ENCODE measurements at regions not wholly inside any gene's neighbourhood (a gene's known extent, or its start where the extent isn't known, plus 50 kb on each side); places are given as distances from the start of the nearest gene placed in this dataset.
A peak's percentile ranks its signal among the peaks of the same experiment; 100 is the strongest.

GRCh38 chr13:109389892-109390345, 396.5 kb downstream of the IRS2 start:
- DNase-seq: no peak

GRCh38 chr13:109389456-109389855, 396.9 kb downstream of the IRS2 start:
- no peak for DNase-seq

- no peak for DNase-seq
Observed at GRCh38 chr13:109387471-109387870, 398.9 kb downstream of the IRS2 start.

- DNase-seq: no peak
Observed at GRCh38 chr13:109385242-109385560, 401.2 kb downstream of the IRS2 start.

- no peak for DNase-seq
Observed at GRCh38 chr13:109384491-109385241, 401.7 kb downstream of the IRS2 start.

GRCh38 chr13:109383683-109384082, 402.7 kb downstream of the IRS2 start:
- DNase-seq: no peak

GRCh38 chr13:109381546-109382180, 404.7 kb downstream of the IRS2 start:
- DNase-seq: no peak

DNA sequence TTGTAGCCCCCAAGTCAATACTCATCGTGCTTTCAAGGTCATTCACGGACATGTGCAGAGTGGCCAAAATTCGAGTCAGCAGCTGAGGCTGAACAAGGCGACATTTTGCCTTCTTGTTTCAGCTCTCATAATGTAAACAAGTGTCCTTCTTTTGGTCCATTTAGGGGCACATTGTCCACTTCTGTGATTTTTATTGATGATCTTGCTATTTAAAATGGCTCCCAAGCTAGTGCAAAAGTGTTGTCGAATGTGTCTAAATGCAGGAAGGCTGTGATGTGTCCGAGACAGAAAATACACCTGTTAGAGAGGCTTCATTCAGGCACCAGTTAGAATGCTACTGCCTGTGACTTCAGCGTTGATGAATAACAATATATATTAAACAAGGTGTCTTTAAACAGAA, 405.9 kb downstream of the IRS2 start:
- DNase-seq: no peak

- DNase-seq: no peak
Observed at GRCh38 chr13:109379930-109380329, 406.5 kb downstream of the IRS2 start.

GRCh38 chr13:109376936-109377335, 409.4 kb downstream of the IRS2 start:
- DNase-seq: no peak

DNA sequence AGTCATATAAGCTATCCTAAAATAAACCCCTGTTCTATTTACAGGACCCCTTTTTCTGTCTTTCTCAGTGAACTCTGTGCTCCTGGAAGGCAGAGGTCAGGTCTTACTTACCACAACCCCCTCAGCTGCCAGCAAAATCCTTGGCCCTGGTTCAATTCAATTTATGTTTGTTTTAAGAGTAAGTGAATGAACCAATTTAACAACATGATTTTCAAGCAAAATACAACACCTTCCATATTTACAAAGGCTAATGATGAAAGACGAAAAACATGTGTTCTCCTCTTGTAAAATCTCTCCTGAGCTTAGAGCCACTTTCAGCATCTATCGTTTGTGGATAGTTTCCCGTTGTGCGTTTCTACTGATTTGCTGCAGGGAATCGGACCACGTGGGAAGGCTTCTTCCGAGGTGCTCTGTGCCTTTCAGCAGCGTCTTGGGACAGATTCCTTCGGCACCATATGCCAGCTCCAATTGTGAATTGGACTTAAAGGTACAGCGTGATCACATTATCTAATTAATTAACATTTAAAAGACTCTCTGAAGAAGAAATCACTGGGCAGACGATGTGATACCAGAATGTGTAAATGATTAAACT, 411.7 kb downstream of the IRS2 start:
- no peak for DNase-seq

- DNase-seq: no peak
Observed at GRCh38 chr13:109372666-109373065, 413.7 kb downstream of the IRS2 start.

DNA sequence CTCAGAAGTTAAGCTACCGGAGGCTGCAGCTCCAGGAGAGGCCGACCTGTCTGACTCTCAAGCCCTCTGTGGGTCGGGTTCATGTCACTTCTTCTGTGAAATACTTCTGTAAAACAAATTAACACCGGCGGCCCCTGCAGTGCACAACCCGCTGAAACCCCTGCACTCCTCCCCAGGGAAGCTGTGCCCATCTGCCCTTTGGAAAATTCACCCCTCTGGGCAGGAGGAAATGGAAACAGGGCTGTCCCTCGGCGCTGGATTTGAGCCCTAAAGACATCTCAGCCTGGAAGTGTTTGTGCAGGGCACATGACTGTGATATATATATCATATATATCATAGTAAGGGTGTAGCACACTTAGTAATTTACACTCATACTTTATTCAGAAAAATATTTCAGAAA, 415.3 kb downstream of the IRS2 start:
- no peak for DNase-seq

DNA sequence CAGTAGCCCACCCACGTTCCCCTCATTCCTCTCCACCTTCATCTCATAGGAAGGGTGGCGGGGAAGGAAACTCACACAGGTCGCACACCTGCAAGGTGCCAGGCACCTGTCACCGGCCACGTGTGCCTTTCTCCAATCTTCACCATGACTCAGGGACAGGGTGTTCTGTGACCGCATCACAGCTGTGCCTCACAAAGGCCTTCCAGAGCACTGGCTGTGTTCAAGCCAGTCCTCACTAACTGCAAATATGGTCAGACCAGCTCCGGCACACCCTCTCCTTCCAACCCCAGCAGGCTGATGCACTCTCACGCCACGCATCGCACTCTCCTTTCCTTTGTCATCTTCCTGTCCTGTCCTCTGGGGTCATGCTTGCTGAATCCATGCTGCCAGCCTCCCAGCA, 415.9 kb downstream of the IRS2 start:
- DNase-seq: no peak

DNA sequence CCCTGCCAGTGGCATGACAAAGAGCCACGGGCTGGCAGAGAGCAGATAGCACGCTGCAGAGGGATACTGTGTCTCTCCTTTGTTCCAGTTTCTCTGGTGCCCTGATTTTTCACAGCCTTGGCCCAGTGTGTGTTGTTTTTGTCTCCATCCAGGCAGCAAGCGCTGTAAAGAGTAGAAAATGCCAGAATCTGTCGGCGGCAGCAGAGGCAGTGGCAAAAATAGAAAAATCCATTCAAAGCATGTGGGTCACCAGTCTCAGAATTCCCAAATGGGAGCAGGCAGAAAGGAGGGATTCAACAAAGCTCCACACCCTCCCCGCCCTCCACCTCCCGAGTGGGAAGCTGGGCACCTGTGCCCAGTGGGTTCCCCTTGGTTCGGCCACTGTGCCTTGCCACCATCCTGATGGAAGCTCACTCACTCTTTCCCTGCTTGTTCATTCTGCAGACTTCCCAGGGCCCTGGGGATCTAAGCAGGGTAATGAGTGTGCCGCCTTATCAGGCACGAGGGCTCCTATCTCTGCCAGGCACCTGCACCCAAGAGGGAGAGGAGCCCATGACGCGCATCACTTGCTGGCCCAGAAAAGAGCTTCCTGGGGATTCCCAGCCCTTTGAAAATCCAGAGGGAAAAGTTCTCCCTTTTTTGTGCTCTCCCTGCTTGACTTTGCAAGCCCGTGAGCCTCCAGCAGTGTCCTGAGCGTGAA, 416.9 kb downstream of the IRS2 start:
- DNase-seq: no peak

GRCh38 chr13:109368230-109368629, 418.2 kb downstream of the IRS2 start:
- no peak for DNase-seq

DNA sequence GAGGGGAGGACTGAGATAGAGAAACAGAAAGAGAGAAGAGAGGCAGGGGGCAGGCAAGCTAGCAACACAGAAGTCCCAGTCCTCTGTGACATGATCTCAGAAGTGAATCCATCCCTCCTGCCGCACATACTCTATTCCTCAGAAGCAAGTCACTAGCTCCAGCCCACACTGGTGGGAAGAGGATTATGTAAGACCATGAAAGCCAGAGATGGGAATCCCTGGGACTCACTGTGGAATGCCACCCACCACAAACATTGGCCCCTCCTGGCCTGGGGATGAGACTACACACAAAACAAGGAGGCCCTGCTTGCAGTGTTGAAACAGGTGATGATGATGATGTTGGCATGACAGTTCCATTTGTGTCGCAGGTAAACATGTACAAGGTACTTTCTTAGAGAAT, 419.9 kb downstream of the IRS2 start:
- DNase-seq: no peak

DNA sequence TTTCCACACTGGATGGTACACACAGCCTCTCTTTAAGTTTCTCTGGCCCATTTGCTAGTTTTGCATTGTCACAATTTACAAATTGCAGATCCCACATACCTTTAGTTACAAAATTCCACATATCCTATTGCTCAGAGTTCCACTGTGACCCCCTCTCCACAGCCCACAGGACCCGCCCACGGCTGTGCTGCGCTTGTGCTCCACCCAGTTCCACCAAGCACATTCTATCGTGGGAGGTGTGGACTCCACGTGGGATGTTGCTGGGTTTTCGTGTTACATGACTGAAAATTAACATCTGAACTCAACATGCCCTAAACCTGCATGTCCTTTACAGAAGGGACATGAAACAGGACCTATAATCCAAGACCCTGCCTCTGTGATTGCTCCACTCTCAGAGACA, 423.0 kb downstream of the IRS2 start:
- no peak for DNase-seq

DNA sequence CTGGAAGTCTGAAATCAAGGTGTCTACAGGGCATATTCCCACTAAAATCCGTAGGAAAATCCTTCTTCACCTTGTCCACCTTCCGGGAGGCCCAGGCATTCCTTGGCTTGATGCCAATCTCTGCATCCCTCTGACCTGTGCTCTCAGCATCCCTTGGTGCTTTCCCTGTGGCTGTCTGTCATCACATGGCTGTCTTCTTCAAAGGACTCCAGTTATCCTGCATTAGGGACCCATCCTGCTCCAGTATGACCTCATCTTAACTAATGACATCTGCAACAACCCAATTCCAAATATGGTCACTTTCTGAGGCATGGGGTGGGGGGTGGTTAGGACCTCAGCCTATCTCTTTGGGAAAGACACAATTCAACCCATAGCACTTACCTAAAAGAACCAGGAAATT, 423.8 kb downstream of the IRS2 start:
- no peak for DNase-seq

DNA sequence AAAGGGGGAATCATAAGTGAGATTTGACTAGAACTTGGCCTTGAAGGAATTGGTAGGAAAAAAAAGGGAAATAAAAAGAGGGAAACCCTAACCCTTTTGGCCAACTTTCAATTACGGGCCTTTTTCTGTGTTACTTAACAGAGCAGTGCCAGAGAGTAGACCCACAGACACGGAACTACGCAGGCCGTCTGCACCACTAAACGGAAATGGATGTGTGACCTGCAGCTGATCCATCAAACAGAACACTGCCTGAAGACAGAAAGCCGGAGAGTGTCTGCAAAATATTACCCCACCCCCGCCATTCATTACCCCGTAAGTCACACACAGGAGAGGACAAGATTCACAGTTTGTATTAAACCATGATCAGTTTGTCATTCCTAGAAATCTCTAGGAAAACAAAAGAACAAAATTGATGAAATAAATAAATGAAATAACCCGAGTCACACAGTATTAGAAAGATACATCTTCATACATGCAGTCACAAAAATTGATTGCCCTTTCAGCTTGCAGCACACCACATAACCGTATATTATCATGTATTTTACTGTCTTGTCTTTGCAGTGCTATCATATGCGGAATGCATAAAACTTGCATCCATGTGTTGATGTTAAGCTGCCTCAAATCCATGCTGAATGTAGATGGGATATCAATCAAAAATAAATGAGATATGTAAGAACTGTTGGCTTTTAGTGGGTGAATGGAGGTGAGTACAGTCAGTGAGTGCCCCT, 424.7 kb downstream of the IRS2 start:
- no peak for DNase-seq

GRCh38 chr13:109357751-109358471, 428.5 kb downstream of the IRS2 start:
- DNase-seq: no peak

- DNase-seq: peak; percentile 35
Observed at GRCh38 chr13:109355875-109356434, 430.4 kb downstream of the IRS2 start.
